HUDEP-2 (cell line): ENCODE measurements at regions not wholly inside any gene's neighbourhood (a gene's known extent, or its start where the extent isn't known, plus 50 kb on each side); places are given as distances from the start of the nearest gene placed in this dataset.

Experiments
- DNase-seq, 76 experiments: peaks; one replicate each; lab custom pipeline; 2025; ENCODE audit not compliant: unreplicated experiment in 76 of 76; lab: John Stamatoyannopoulos, UW

GRCh38 chr5:125152044-125152443 lies 405.6 kb upstream of the ZNF608 start:
- DNase-seq = no peak

GRCh38 chr5:125152461-125153189 lies 406.2 kb upstream of the ZNF608 start:
- no peak for DNase-seq

- no peak for DNase-seq
Measured at GRCh38 chr5:125153231-125153630, 406.8 kb upstream of the ZNF608 start.

- no peak for DNase-seq
Measured at GRCh38 chr5:125154301-125155110, 408.1 kb upstream of the ZNF608 start.

GRCh38 chr5:125160787-125161502 lies 414.5 kb upstream of the ZNF608 start:
- no peak for DNase-seq

- DNase-seq = no peak
Measured at GRCh38 chr5:125162714-125163113, 416.3 kb upstream of the ZNF608 start.

GRCh38 chr5:125169396-125169795 lies 423.0 kb upstream of the ZNF608 start:
- no peak for DNase-seq

- DNase-seq = no peak
Measured at GRCh38 chr5:125171641-125172040, 425.2 kb upstream of the ZNF608 start.

GRCh38 chr5:125175348-125176004 lies 429.0 kb upstream of the ZNF608 start:
- no peak for DNase-seq

- no peak for DNase-seq
Measured at GRCh38 chr5:125176005-125176390, 429.6 kb upstream of the ZNF608 start.

- no peak for DNase-seq
Measured at GRCh38 chr5:125177340-125177739, 430.9 kb upstream of the ZNF608 start.

GRCh38 chr5:125179612-125180011 lies 433.2 kb upstream of the ZNF608 start:
- no peak for DNase-seq

GRCh38 chr5:125180231-125180829 lies 433.9 kb upstream of the ZNF608 start:
- DNase-seq = no peak

GRCh38 chr5:125181159-125181558 lies 434.7 kb upstream of the ZNF608 start:
- DNase-seq = no peak

GRCh38 chr5:125181955-125182354 lies 435.5 kb upstream of the ZNF608 start:
- DNase-seq = no peak

GRCh38 chr5:125185740-125186139 lies 439.3 kb upstream of the ZNF608 start:
- no peak for DNase-seq

GRCh38 chr5:125186911-125187375 lies 440.5 kb upstream of the ZNF608 start:
- no peak for DNase-seq

- no peak for DNase-seq
Measured at GRCh38 chr5:125189531-125189941, 443.1 kb upstream of the ZNF608 start.

GRCh38 chr5:125190232-125191087 lies 444.0 kb upstream of the ZNF608 start:
- DNase-seq = no peak
